ENCODE measurements at regions not wholly inside any gene's neighbourhood (a gene's known extent, or its start where the extent isn't known, plus 50 kb on each side); places are given as distances from the start of the nearest gene placed in this dataset.
"Not testable (repeated sequence)": the region's sequence is repeated elsewhere in the genome, so short reads cannot be mapped to it uniquely, and the experiment has no call there.

GRCh38 chr11:49702121-49702520, 250.1 kb upstream of the OR4C13 start:
- H3K27me3 Mint-ChIP-seq (ENCODE audit: low read depth); H3K4me3 Mint-ChIP-seq; H3K9me3 Mint-ChIP-seq; H3K27ac Mint-ChIP-seq; H3K4me1 Mint-ChIP-seq (ENCODE audit: low read depth); ATAC-seq (replicated peaks in 1 of 2); DNase-seq; H3K36me3 Mint-ChIP-seq (ENCODE audit: insufficient read depth in 2 of 2): not testable (repeated sequence)

- not testable (repeated sequence) for H3K4me3 Mint-ChIP-seq; H3K4me1 Mint-ChIP-seq (ENCODE audit: low read depth); DNase-seq; H3K27me3 Mint-ChIP-seq (ENCODE audit: low read depth); H3K9me3 Mint-ChIP-seq; H3K27ac Mint-ChIP-seq; H3K36me3 Mint-ChIP-seq (ENCODE audit: insufficient read depth in 2 of 2); ATAC-seq (replicated peaks in 1 of 2)
Observed at GRCh38 chr11:49750447-49750846, 201.7 kb upstream of the OR4C13 start.

- not testable (repeated sequence) for DNase-seq; H3K4me1 Mint-ChIP-seq (ENCODE audit: low read depth); H3K9me3 Mint-ChIP-seq; H3K27ac Mint-ChIP-seq; ATAC-seq (replicated peaks in 1 of 2); H3K36me3 Mint-ChIP-seq (ENCODE audit: insufficient read depth in 2 of 2); H3K4me3 Mint-ChIP-seq; H3K27me3 Mint-ChIP-seq (ENCODE audit: low read depth)
Observed at GRCh38 chr11:49750960-49751359, 201.2 kb upstream of the OR4C13 start.

DNA sequence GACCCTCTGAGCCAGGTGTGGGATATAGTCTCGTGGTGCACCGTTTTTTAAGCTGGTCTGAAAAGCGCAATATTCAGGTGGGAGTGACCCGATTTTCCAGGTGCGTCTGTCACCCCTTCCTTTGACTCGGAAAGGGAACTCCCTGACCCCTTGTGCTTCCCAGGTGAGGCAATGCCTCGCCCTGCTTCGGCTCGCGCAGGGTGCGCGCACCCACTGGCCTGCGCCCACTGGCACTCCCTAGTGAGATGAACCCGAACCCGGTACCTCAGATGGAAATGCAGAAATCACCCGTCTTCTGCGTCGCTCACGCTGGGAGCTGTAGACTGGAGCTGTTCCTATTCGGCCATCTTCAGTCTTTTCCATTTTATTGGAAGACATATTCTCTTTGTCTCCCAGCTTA, 171.4 kb upstream of the OR4C13 start:
- ATAC-seq (replicated peaks in 1 of 2); H3K36me3 Mint-ChIP-seq (ENCODE audit: insufficient read depth in 2 of 2); H3K4me1 Mint-ChIP-seq (ENCODE audit: low read depth); H3K27me3 Mint-ChIP-seq (ENCODE audit: low read depth); DNase-seq; H3K9me3 Mint-ChIP-seq; H3K27ac Mint-ChIP-seq; H3K4me3 Mint-ChIP-seq: not testable (repeated sequence)

GRCh38 chr11:49782000-49782399, 170.2 kb upstream of the OR4C13 start:
- not testable (repeated sequence) for H3K4me3 Mint-ChIP-seq; H3K27me3 Mint-ChIP-seq (ENCODE audit: low read depth); H3K27ac Mint-ChIP-seq; H3K4me1 Mint-ChIP-seq (ENCODE audit: low read depth); ATAC-seq (replicated peaks in 1 of 2); H3K36me3 Mint-ChIP-seq (ENCODE audit: insufficient read depth in 2 of 2); DNase-seq; H3K9me3 Mint-ChIP-seq

DNA sequence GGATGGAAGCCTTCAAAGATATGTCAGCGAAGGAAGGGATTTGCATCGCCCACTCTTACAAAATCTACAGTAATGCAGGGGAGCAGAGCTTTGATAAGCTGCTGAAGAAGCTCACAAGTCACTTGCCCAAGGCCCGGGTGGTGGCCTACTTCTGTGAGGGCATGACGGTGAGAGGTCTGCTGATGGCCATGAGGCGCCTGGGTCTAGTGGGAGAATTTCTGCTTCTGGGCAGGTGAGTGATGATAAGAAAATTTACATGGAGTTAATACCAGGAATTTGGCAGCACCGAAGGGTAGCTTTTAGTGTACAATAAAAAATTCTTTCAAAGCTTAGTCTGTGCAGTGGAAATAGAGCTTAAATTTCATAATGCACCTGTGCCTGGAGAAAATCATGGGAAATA, 168.3 kb upstream of the OR4C13 start:
- H3K4me3 Mint-ChIP-seq; ATAC-seq (replicated peaks in 1 of 2); H3K36me3 Mint-ChIP-seq (ENCODE audit: insufficient read depth in 2 of 2); H3K27me3 Mint-ChIP-seq (ENCODE audit: low read depth); H3K4me1 Mint-ChIP-seq (ENCODE audit: low read depth); H3K9me3 Mint-ChIP-seq; DNase-seq; H3K27ac Mint-ChIP-seq: not testable (repeated sequence)

DNA sequence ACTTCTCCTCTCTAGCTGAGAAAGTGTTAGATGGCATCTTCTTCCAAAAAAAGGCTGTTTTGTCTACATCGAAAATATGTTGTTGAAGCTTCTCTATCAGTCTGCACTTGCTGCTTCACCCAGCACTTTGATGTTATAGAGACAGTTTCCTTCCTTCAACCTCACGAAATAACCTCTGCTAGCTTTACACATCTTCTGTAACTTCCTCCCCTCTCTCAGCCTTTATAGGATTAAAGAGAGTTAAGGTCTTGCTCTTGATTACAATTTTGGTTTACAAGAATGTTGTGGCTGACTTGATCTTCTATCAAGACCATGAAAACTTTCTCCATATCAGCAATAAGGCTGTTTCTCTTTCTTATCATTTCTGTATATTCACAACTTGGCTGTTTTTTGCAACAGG, 162.4 kb upstream of the OR4C13 start:
- not testable (repeated sequence) for DNase-seq; H3K4me1 Mint-ChIP-seq (ENCODE audit: low read depth); H3K27me3 Mint-ChIP-seq (ENCODE audit: low read depth); ATAC-seq (replicated peaks in 1 of 2); H3K36me3 Mint-ChIP-seq (ENCODE audit: insufficient read depth in 2 of 2); H3K4me3 Mint-ChIP-seq; H3K27ac Mint-ChIP-seq
- H3K9me3 Mint-ChIP-seq: peaks cover 8 to 15% of the 10 kb centered on the region in 2 donors

DNA sequence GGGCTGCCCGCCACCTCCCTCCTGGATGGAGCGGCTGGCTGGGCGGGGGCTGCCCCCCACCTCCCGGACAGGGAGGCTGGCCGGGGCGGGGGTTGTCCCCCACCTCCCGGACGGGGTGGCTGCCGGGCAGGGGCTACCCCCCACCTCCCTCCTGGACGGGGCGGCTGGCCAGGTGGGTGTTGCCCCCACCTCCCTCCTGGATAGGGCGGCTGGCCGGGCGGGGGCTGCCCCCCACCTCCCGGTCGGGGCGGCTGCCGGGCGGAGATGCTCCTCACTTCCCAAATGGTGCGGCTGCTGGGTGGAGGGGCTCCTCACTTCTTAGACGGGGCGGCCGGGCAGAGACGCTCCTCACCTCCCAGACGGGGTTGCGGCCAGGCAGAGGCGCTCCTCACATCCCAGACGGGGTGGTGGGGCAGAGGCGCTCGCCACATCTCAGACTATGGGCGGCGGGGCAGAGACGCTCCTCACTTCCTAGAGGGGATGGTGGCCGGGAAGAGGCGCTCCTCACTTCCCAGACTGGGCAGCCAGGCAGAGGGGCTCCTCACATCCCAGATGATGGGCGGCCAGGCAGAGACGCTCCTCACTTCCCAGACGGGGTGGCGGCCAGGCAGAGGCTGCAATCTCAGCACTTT, 153.9 kb upstream of the OR4C13 start:
- not testable (repeated sequence) for H3K36me3 Mint-ChIP-seq (ENCODE audit: insufficient read depth in 2 of 2); H3K27ac Mint-ChIP-seq

GRCh38 chr11:49817705-49818430, 134.3 kb upstream of the OR4C13 start:
- H3K9me3 Mint-ChIP-seq: not testable (repeated sequence)

More for the DNA sequence above, 153.9 kb upstream of the OR4C13 start:
- DNase-seq; H3K4me1 Mint-ChIP-seq (ENCODE audit: low read depth); H3K27me3 Mint-ChIP-seq (ENCODE audit: low read depth); H3K9me3 Mint-ChIP-seq; ATAC-seq (replicated peaks in 1 of 2); H3K4me3 Mint-ChIP-seq: not testable (repeated sequence)

GRCh38 chr11:49823188-49823587, 129.0 kb upstream of the OR4C13 start:
- not testable (repeated sequence) for H3K27ac Mint-ChIP-seq; H3K4me3 Mint-ChIP-seq; DNase-seq; ATAC-seq (replicated peaks in 1 of 2); H3K9me3 Mint-ChIP-seq; H3K36me3 Mint-ChIP-seq (ENCODE audit: insufficient read depth in 2 of 2); H3K27me3 Mint-ChIP-seq (ENCODE audit: low read depth); H3K4me1 Mint-ChIP-seq (ENCODE audit: low read depth)

More at GRCh38 chr11:49817705-49818430, 134.3 kb upstream of the OR4C13 start:
- not testable (repeated sequence) for H3K27me3 Mint-ChIP-seq (ENCODE audit: low read depth); H3K36me3 Mint-ChIP-seq (ENCODE audit: insufficient read depth in 2 of 2); H3K27ac Mint-ChIP-seq; H3K4me1 Mint-ChIP-seq (ENCODE audit: low read depth); H3K4me3 Mint-ChIP-seq; ATAC-seq (replicated peaks in 1 of 2); DNase-seq

DNA sequence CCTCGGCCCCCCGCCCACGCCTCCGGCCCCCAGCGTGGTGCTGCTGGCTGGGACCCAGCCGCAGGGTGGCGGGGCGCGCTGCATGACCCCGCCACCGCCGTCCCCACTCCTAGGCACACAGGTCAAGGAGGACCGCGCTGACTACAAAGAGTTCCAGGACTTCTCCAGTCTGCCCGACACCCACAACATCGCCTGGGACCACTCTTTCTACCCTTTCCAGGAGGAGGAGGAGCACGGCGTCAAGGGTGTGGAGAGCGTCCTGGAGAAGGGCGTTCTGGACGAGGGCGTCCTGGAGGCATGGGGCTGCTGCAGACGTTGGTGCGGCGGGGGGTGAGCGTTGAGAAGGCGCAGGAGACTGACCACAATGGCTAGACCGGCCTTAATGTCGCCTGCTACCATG, 101.7 kb upstream of the OR4C13 start:
- H3K4me1 Mint-ChIP-seq (ENCODE audit: low read depth); H3K27ac Mint-ChIP-seq; H3K4me3 Mint-ChIP-seq; ATAC-seq (replicated peaks in 1 of 2); H3K27me3 Mint-ChIP-seq (ENCODE audit: low read depth); DNase-seq; H3K36me3 Mint-ChIP-seq (ENCODE audit: insufficient read depth in 2 of 2); H3K9me3 Mint-ChIP-seq: not testable (repeated sequence)

DNA sequence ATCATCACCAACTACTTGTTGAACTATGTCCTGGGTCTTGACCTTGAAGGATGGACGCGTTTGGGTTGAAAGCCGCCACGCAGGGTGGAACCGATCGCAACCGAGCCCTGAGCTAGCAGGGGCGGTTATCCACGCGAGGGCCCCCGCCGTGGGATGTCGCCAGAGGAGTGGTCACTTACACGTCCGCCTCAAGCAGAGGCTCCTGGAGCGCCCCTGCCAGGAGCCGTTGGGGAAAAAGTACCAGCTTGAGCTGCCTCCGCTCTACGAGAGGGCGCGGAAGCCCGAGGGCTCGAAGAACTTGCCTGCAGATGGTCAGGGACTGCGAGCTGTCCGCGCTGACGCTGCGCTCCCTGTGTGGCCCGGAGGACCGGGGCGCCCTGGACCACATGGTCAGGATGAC, 100.7 kb upstream of the OR4C13 start:
- Mint-ChIP-seq H3K4me3 (no peak overlapping the region), H3K27ac (no peak overlapping the region), H3K4me1 (ENCODE audit: low read depth) (no peaks in the 10 kb centered on the region), H3K9me3 (peaks cover 3% of the 10 kb centered on the region in 2 donors), H3K36me3 (ENCODE audit: insufficient read depth in 2 of 2) (peaks cover 0 to 5% of the 10 kb centered on the region in 2 donors), H3K27me3 (ENCODE audit: low read depth) (no peaks in the 10 kb centered on the region)
- ATAC-seq (replicated peaks in 1 of 2): no peak
- no peak for DNase-seq

- ATAC-seq (replicated peaks in 1 of 2): no peak
- Mint-ChIP-seq H3K36me3 (ENCODE audit: insufficient read depth in 2 of 2) (peaks cover 0 to 5% of the 10 kb centered on the region in 2 donors), H3K9me3 (peaks cover 3% of the 10 kb centered on the region in 2 donors), H3K27me3 (ENCODE audit: low read depth) (no peaks in the 10 kb centered on the region), H3K27ac (no peak overlapping the region), H3K4me1 (ENCODE audit: low read depth) (no peaks in the 10 kb centered on the region), H3K4me3 (no peak overlapping the region)
- DNase-seq: no peak
Observed at GRCh38 chr11:49851971-49852389, 100.2 kb upstream of the OR4C13 start.

DNA sequence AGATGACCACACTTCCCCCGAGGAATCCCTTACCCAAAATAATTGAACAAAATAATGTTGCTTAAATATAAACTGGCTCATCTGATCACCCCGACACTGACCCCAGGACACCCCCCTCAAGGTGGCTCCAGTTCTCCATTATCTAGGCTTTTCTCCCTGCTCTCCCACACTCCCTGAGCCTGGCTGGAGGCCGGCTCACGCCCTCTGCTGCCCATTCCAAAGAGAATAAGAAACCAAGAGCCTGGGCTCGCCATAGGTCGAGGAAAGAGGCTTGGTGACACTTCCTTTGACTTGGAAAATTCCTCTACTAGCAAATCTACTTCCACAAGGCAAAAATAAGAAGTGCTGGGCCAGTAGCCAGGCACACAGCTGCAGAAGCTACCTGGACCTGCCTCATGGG, 63.3 kb upstream of the OR4C13 start:
- DNase-seq; H3K36me3 Mint-ChIP-seq (ENCODE audit: insufficient read depth in 2 of 2); H3K27me3 Mint-ChIP-seq (ENCODE audit: low read depth); ATAC-seq (replicated peaks in 1 of 2); H3K4me1 Mint-ChIP-seq (ENCODE audit: low read depth); H3K27ac Mint-ChIP-seq; H3K9me3 Mint-ChIP-seq; H3K4me3 Mint-ChIP-seq: not testable (repeated sequence)
